PC-9 (cell line): ENCODE measurements at regions not wholly inside any gene's neighbourhood (a gene's known extent, or its start where the extent isn't known, plus 50 kb on each side); places are given as distances from the start of the nearest gene placed in this dataset.
"Not testable (repeated sequence)": the region's sequence is repeated elsewhere in the genome, so short reads cannot be mapped to it uniquely, and the experiment has no call there.

ENCODE experiments used
- BruUV-seq: library from RNA; stranded (reverse); fragments of 400-500 nt; replicated peaks from 2 replicates; lab custom pipeline; 2021; lab: Mats Ljungman, UMichigan
- CTCF ChIA-PET: fragments of 300-600 bp; sonication (Branson Sonifier 250); formaldehyde crosslinking; loops from one replicate; lab custom pipeline; 2022; ENCODE audit warnings: antibody characterized with exemption; lab: Charles Lee
- POLR2A ChIA-PET: fragments of 300-600 bp; sonication (Branson Sonifier 250); formaldehyde crosslinking; loops from one replicate; lab custom pipeline; 2022; ENCODE audit warnings: antibody characterized with exemption; ENCODE audit not compliant: unreplicated experiment; lab: Charles Lee
- DNase-seq, 2 experiments: peaks; one replicate each; pipeline versions ENCODE4 v3.0.0 to v3.0.0-alpha.2; 2015 to 2022; ENCODE audit warnings: mixed read lengths in 1 of 2
- H2AFZ ChIP-seq: fragments of 200-600 bp; sonication (generic); 2 replicates; pipeline ENCODE4 v1.8.1; 2017; ENCODE audit warnings: antibody characterized with exemption
- H3F3A ChIP-seq: fragments of 200-600 bp; sonication (generic); 2 replicates; pipeline ENCODE4 v1.8.1; 2017; ENCODE audit warnings: antibody characterized with exemption, mild to moderate bottlenecking, low read depth; ENCODE audit not compliant: insufficient read depth
- H3K27ac ChIP-seq: fragments of 200-600 bp; sonication (generic); 2 replicates; pipeline ENCODE4 v1.6.1; 2016; ENCODE audit warnings: mixed run types
- H3K27me3 ChIP-seq: fragments of 200-600 bp; sonication (generic); 2 replicates; pipeline ENCODE4 v1.6.1; 2016; ENCODE audit warnings: low read depth, mixed run types; ENCODE audit not compliant: insufficient read depth
- H3K36me3 ChIP-seq: fragments of 200-600 bp; sonication (generic); 2 replicates; pipeline ENCODE4 v1.6.1; 2016; ENCODE audit warnings: low read depth, mixed run types
- H3K4me1 ChIP-seq: fragments of 200-600 bp; sonication (generic); replicated peaks from 2 replicates; pipeline ENCODE4 v1.6.1; 2016; ENCODE audit warnings: mixed run types; ENCODE audit not compliant: insufficient read depth
- H3K4me2 ChIP-seq: fragments of 200-600 bp; sonication (generic); 2 replicates; pipeline ENCODE4 v1.6.1; 2017; ENCODE audit warnings: mixed run types
- H3K4me3 ChIP-seq: fragments of 200-600 bp; sonication (generic); 2 replicates; pipeline ENCODE4 v1.6.1; 2016; ENCODE audit warnings: mixed run types
- H3K79me2 ChIP-seq: fragments of 200-600 bp; sonication (generic); 2 replicates; pipeline ENCODE4 v1.6.1; 2017; ENCODE audit warnings: low read depth, mixed run types
- H3K9me2 ChIP-seq: fragments of 200-600 bp; sonication (generic); 2 replicates; pipeline ENCODE4 v1.8.1; 2017; ENCODE audit warnings: mild to moderate bottlenecking; ENCODE audit not compliant: insufficient read depth
- H3K9me3 ChIP-seq: fragments of 200-600 bp; sonication (generic); 2 replicates; pipeline ENCODE4 v1.8.1; 2016; ENCODE audit warnings: low read depth; ENCODE audit not compliant: insufficient read depth
- H4K20me1 ChIP-seq: fragments of 200-600 bp; sonication (generic); 2 replicates; pipeline ENCODE4 v1.8.1; 2017; ENCODE audit not compliant: insufficient read depth
- CTCF ChIP-seq: fragments of 200-600 bp; sonication (generic); conservative IDR thresholded peaks from 2 replicates; pipeline ENCODE4 v1.6.1; 2017; ENCODE audit warnings: mixed run types, antibody characterized with exemption, mild to moderate bottlenecking, moderate library complexity
- EZH2 ChIP-seq: fragments of 200-600 bp; sonication (generic); IDR thresholded peaks from 2 replicates; pipeline ENCODE4 v1.8.0; 2017; ENCODE audit warnings: antibody characterized with exemption, low read depth
- intact Hi-C: fragments of 100-400 bp; cut with micrococcal nuclease; formaldehyde crosslinking; loops from one replicate; pipeline ENCODE4 v1.10.0; 2022; ENCODE audit not compliant: unreplicated experiment

DNA sequence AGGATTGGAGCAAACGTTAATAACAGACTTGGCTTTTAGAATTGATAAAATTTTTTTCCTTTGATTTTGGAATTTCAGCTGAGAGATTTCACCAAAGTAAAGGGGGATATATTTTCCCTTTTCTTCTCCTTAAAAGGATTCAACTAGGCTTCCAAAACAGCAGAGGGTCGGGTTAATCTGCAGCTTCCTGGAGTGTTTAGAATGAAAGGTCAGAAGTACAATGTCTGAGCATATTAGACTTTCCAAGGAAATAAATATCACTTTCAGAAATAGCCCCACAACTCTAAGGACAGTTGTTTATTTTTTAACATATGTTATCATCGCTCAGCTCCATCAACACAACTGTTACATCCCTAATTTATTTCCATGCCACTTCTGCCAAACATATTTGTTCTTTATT lies 1532.9 kb upstream of the RAG2 start:
- BruUV-seq = no TSS peak
- Histone ChIP-seq H3K36me3 (no peaks in the 10 kb centered on the region), H3K9me3 (no peaks in the 10 kb centered on the region), H3K9me2 (no peaks in the 10 kb centered on the region), H3K4me3 (no peak overlapping the region), H4K20me1 (no peaks in the 10 kb centered on the region), H3K79me2 (no peaks in the 10 kb centered on the region), H3K4me1 (no peaks in the 10 kb centered on the region), H2AFZ (no peak overlapping the region), H3K27ac (no peak overlapping the region), H3K4me2 (no peak overlapping the region), H3K27me3 (no peaks in the 10 kb centered on the region), H3F3A (no peaks in the 10 kb centered on the region)
- DNase-seq = no peak
- ChIA-PET POLR2A (interaction anchor here (0.6 kb wide), 1 partner anchor 13 kb away, joined by 5 read pairs; no protein-coding TSS in a partner anchor), CTCF (no interaction called here)
- intact Hi-C loops = no loop called here
- no peak for TF ChIP-seq EZH2

- H3F3A ChIP-seq = no peaks in the 10 kb centered on the region
- no peaks in the 10 kb centered on the region for H3K9me2 ChIP-seq
- H3K27me3 ChIP-seq = no peaks in the 10 kb centered on the region
- no TSS peak for BruUV-seq
- TF ChIP-seq CTCF = no peak
- no peaks in the 10 kb centered on the region for H3K9me3 ChIP-seq
- intact Hi-C loops = no loop called here
- no peaks in the 10 kb centered on the region for H3K36me3 ChIP-seq
- H3K4me1 ChIP-seq = no peaks in the 10 kb centered on the region
- no peak overlapping the region for H3K27ac ChIP-seq
- CTCF ChIA-PET = no interaction called here
- no peak overlapping the region for H2AFZ ChIP-seq
- POLR2A ChIA-PET = interaction anchor here (0.6 kb wide), 1 partner anchor 14 kb away, joined by 5 read pairs; no protein-coding TSS in a partner anchor
- no peak for DNase-seq
- H4K20me1 ChIP-seq = no peaks in the 10 kb centered on the region
- no peaks in the 10 kb centered on the region for H3K79me2 ChIP-seq
- H3K4me3 ChIP-seq = no peak overlapping the region
- H3K4me2 ChIP-seq = no peak overlapping the region
Observed at GRCh38 chr11:38130514-38130913, 1532.5 kb upstream of the RAG2 start.

- Histone ChIP-seq H3K4me3 (no peak overlapping the region), H3K27ac (no peak overlapping the region), H3K4me2 (no peak overlapping the region), H3K4me1 (no peaks in the 10 kb centered on the region), H3K79me2 (no peaks in the 10 kb centered on the region), H3F3A (no peaks in the 10 kb centered on the region), H3K27me3 (no peaks in the 10 kb centered on the region), H3K36me3 (no peaks in the 10 kb centered on the region; the same call in 1 of the 2 replicates), H3K9me2 (0 out of 2 replicates have a peak, but pooled peaks cover 9% of the 10 kb centered on the region), H2AFZ (no peak overlapping the region), H3K9me3 (no peaks in the 10 kb centered on the region), H4K20me1 (no peaks in the 10 kb centered on the region)
- BruUV-seq = no TSS peak
- no peak for DNase-seq
- POLR2A ChIA-PET = no interaction called here
- CTCF ChIA-PET = no interaction called here
- intact Hi-C loops = no loop called here
- TF ChIP-seq EZH2 (no peak), CTCF (no peak)
Observed at GRCh38 chr11:38123673-38124072, 1525.6 kb upstream of the RAG2 start.

GRCh38 chr11:38116616-38117015 lies 1518.6 kb upstream of the RAG2 start:
- H2AFZ ChIP-seq = not testable (repeated sequence)

GRCh38 chr11:38115381-38115780 lies 1517.3 kb upstream of the RAG2 start:
- H3K4me1 ChIP-seq, H3F3A ChIP-seq, H3K4me2 ChIP-seq, BruUV-seq, H3K36me3 ChIP-seq, DNase-seq, H4K20me1 ChIP-seq, H3K4me3 ChIP-seq, CTCF ChIA-PET, H3K9me2 ChIP-seq, POLR2A ChIA-PET, H3K79me2 ChIP-seq, H2AFZ ChIP-seq, H3K27me3 ChIP-seq, H3K27ac ChIP-seq, intact Hi-C loops: not testable (repeated sequence)
- peaks cover 12% of the 10 kb centered on the region for H3K9me3 ChIP-seq

More at GRCh38 chr11:38116616-38117015, 1518.6 kb upstream of the RAG2 start:
- H3K4me1 ChIP-seq, DNase-seq, H3K4me2 ChIP-seq, H3K79me2 ChIP-seq, H3K9me2 ChIP-seq, H3K27ac ChIP-seq, intact Hi-C loops, H3K9me3 ChIP-seq, H4K20me1 ChIP-seq, CTCF ChIA-PET, H3F3A ChIP-seq, H3K36me3 ChIP-seq, BruUV-seq, H3K4me3 ChIP-seq, H3K27me3 ChIP-seq: not testable (repeated sequence)
- POLR2A ChIA-PET = interaction anchor here (0.6 kb wide), 1 partner anchor 474 kb away, joined by 3 read pairs; no protein-coding TSS in a partner anchor
